ENCODE measurements at regions not wholly inside any gene's neighbourhood (a gene's known extent, or its start where the extent isn't known, plus 50 kb on each side); places are given as distances from the start of the nearest gene placed in this dataset.
"Not testable (repeated sequence)": the region's sequence is repeated elsewhere in the genome, so short reads cannot be mapped to it uniquely, and the experiment has no call there.

DNA sequence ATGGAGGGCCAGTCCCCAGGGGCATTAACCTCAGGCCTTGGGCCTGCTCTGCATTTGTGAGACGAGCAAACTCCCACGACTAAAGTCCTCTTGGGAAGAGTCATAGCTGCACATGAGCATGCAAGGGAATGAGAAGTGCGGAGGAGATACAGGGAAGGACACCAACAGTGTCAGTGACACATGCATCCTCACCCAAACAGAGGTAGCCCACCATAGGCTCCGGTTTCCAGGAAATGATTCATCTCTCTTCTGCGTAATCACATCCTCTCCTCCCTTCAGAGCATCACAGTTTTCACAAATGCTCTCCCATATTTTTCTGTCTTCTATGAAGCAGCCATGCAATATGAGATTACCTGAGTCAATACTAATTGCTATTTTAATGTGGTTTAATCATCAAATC is 725.7 kb upstream of the GOT2 start:
- DNase-seq (no peak), FAIRE-seq (no peak)
- H3K4me1 ChIP-seq (ENCODE audit: control insufficient read depth in 2 of 3, insufficient read depth in 2 of 3, low read depth in 1 of 3, low read length in 3 of 3), result no peaks in the 10 kb centered on the region
- H3K27me3 ChIP-seq (ENCODE audit: control insufficient read depth, insufficient read depth, low read length), result no peaks in the 10 kb centered on the region
- H3K36me3 ChIP-seq (ENCODE audit: control insufficient read depth in 2 of 3, insufficient read depth in 3 of 3, low read length in 3 of 3), result no peaks in the 10 kb centered on the region
- no peak overlapping the region for H3K27ac ChIP-seq (ENCODE audit: low read depth in 2 of 2, low read length in 2 of 2)
- H3K9ac ChIP-seq (ENCODE audit: low read length in 3 of 3), result no peak overlapping the region
- TF ChIP-seq, protein P1, sequence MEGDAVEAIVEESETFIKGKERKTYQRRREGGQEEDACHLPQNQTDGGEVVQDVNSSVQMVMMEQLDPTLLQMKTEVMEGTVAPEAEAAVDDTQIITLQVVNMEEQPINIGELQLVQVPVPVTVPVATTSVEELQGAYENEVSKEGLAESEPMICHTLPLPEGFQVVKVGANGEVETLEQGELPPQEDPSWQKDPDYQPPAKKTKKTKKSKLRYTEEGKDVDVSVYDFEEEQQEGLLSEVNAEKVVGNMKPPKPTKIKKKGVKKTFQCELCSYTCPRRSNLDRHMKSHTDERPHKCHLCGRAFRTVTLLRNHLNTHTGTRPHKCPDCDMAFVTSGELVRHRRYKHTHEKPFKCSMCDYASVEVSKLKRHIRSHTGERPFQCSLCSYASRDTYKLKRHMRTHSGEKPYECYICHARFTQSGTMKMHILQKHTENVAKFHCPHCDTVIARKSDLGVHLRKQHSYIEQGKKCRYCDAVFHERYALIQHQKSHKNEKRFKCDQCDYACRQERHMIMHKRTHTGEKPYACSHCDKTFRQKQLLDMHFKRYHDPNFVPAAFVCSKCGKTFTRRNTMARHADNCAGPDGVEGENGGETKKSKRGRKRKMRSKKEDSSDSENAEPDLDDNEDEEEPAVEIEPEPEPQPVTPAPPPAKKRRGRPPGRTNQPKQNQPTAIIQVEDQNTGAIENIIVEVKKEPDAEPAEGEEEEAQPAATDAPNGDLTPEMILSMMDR (IDR thresholded peaks at IDR 0.05; ENCODE audit: borderline replicate concordance, extremely low read depth, insufficient read depth), result no peak
- intact Hi-C loops (cut with DNase I), result no loop called here
- H3K9me3 ChIP-seq (ENCODE audit: control insufficient read depth in 2 of 3, insufficient read depth in 1 of 3, low read length in 3 of 3), result no peaks in the 10 kb centered on the region
- no peak overlapping the region for H3K4me3 ChIP-seq (ENCODE audit: low read length in 3 of 3)

DNA sequence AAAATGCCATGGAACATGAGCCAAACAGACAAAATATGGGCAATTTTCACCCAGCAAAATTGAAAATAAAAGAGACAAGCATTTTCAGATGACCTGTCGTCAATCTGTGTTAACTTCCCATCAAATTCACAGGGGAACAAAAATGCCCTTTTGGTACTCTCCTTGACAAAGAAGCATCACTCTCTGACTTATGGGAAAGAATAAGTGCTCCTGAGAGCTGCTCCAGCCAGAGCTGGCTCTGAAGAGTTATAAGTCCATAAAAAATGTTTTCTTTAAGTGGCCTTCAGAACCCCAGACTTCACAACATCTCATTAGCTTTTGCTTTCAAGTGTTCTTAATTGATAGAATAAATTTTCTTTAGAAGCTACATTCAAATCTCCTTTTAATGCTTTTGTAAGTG is 721.4 kb upstream of the GOT2 start:
- FAIRE-seq (no peak), DNase-seq (peak in 1 of 5 donors; percentile 49)
- H3K4me3 ChIP-seq (ENCODE audit: low read length in 3 of 3), result no peak overlapping the region
- no peak overlapping the region for H3K9ac ChIP-seq (ENCODE audit: low read length in 3 of 3)
- intact Hi-C loops (cut with DNase I), result no loop called here
- no peaks in the 10 kb centered on the region for H3K36me3 ChIP-seq (ENCODE audit: control insufficient read depth in 2 of 3, insufficient read depth in 3 of 3, low read length in 3 of 3)
- no peaks in the 10 kb centered on the region for H3K27me3 ChIP-seq (ENCODE audit: control insufficient read depth, insufficient read depth, low read length)
- no peaks in the 10 kb centered on the region for H3K4me1 ChIP-seq (ENCODE audit: control insufficient read depth in 2 of 3, insufficient read depth in 2 of 3, low read depth in 1 of 3, low read length in 3 of 3)
- H3K9me3 ChIP-seq (ENCODE audit: control insufficient read depth in 2 of 3, insufficient read depth in 1 of 3, low read length in 3 of 3), result peaks cover 0 to 2% (median 0%) of the 10 kb centered on the region in 3 donors
- TF ChIP-seq, protein P1 (IDR thresholded peaks at IDR 0.05; ENCODE audit: borderline replicate concordance, extremely low read depth, insufficient read depth), result no peak
- no peak overlapping the region for H3K27ac ChIP-seq (ENCODE audit: low read depth in 2 of 2, low read length in 2 of 2)

DNA sequence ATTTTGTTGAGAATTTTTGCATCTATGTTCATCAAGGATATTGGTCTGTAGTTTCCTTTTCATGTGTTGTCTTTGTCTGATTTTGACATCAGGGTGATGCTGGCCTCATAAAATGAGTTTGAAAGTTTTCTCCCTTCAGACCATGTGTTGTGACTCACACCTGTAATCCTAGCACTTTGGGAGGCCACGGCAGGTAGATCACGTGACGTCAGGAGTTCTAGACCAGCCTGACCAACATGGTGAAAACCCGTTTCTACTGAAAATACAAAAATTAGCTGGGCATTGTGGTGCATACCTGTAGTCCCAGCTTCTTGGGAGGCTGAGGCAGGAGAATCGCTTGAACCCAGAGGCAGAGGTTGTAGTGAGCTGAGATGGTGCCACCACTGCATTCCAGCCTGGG is 716.4 kb upstream of the GOT2 start:
- DNase-seq, FAIRE-seq: not testable (repeated sequence)

DNA sequence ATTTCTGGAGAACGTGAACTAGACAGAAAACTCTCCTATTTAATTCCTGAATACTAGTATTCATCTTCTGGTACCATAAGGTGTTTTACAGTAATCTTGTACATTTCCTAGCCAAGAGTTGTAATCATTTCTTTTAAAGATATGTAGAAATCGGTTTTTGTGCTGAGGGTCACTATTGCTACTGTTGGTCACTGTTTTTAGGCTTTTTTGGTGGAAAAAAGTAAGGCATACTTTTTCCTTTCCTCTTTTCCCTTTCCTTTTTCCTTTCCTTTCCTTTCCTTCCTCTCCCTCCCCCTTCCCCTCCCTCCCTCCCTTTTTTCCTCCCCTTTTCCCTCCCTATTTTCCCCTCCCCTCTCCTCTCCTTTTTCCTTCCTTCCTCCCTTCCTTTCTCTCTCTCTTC is 706.4 kb upstream of the GOT2 start:
- intact Hi-C loops (cut with DNase I), result no loop called here
- Histone ChIP-seq H3K9me3 (ENCODE audit: control insufficient read depth in 2 of 3, insufficient read depth in 1 of 3, low read length in 3 of 3) (peaks cover 0 to 4% (median 0%) of the 10 kb centered on the region in 3 donors), H3K27ac (ENCODE audit: low read depth in 2 of 2, low read length in 2 of 2) (no peak overlapping the region), H3K4me1 (ENCODE audit: control insufficient read depth in 2 of 3, insufficient read depth in 2 of 3, low read depth in 1 of 3, low read length in 3 of 3) (no peaks in the 10 kb centered on the region), H3K9ac (ENCODE audit: low read length in 3 of 3) (no peak overlapping the region), H3K4me3 (ENCODE audit: low read length in 3 of 3) (no peak overlapping the region), H3K36me3 (ENCODE audit: control insufficient read depth in 2 of 3, insufficient read depth in 3 of 3, low read length in 3 of 3) (no peaks in the 10 kb centered on the region), H3K27me3 (ENCODE audit: control insufficient read depth, insufficient read depth, low read length) (no peaks in the 10 kb centered on the region)
- DNase-seq (no peak), FAIRE-seq (no peak)
- TF ChIP-seq, protein P1 (IDR thresholded peaks at IDR 0.05; ENCODE audit: borderline replicate concordance, extremely low read depth, insufficient read depth), result no peak

More for the DNA sequence above, 716.4 kb upstream of the GOT2 start:
- H3K36me3 ChIP-seq (ENCODE audit: control insufficient read depth in 2 of 3, insufficient read depth in 3 of 3, low read length in 3 of 3); H3K4me3 ChIP-seq (ENCODE audit: low read length in 3 of 3); H3K27ac ChIP-seq (ENCODE audit: low read depth in 2 of 2, low read length in 2 of 2); intact Hi-C loops (cut with DNase I); H3K27me3 ChIP-seq (ENCODE audit: control insufficient read depth, insufficient read depth, low read length); H3K9ac ChIP-seq (ENCODE audit: low read length in 3 of 3); H3K4me1 ChIP-seq (ENCODE audit: control insufficient read depth in 2 of 3, insufficient read depth in 2 of 3, low read depth in 1 of 3, low read length in 3 of 3); H3K9me3 ChIP-seq (ENCODE audit: control insufficient read depth in 2 of 3, insufficient read depth in 1 of 3, low read length in 3 of 3): not testable (repeated sequence)

Data from kidney (tissue), 13 donors.